ENCODE measurements at regions not wholly inside any gene's neighbourhood (a gene's known extent, or its start where the extent isn't known, plus 50 kb on each side); places are given as distances from the start of the nearest gene placed in this dataset.

GRCh38 chr6:81561731-81562130 lies 190.8 kb downstream of the TENT5A start:
- Histone ChIP-seq H3K9me3 (ENCODE audit: control insufficient read depth, insufficient read depth, low read length) (no peaks in the 10 kb centered on the region), H3K27me3 (ENCODE audit: control insufficient read depth, low read length) (no peaks in the 10 kb centered on the region), H3K27ac (ENCODE audit: low read depth, low read length) (no peak overlapping the region), H3K36me3 (ENCODE audit: control insufficient read depth, low read length) (no peaks in the 10 kb centered on the region), H3K4me2 (ENCODE audit: low read length) (no peak overlapping the region), H3K4me3 (ENCODE audit: low read length) (no peak overlapping the region), H4K20me1 (ENCODE audit: control insufficient read depth, insufficient read depth, low read depth, low read length) (no peaks in the 10 kb centered on the region), H3K4me1 (ENCODE audit: control insufficient read depth, low read length) (no peaks in the 10 kb centered on the region), H3K79me2 (ENCODE audit: control insufficient read depth, low read length) (no peaks in the 10 kb centered on the region), H3K9me2 (replicated peaks; ENCODE audit: control insufficient read depth, low read length) (no peaks in the 10 kb centered on the region), H3F3A (ENCODE audit: control insufficient read depth, insufficient read depth) (no peaks in the 10 kb centered on the region)
- no peak for TF ChIP-seq CTCF (IDR thresholded peaks at IDR 0.05; ENCODE audit: low read depth, low read length, poor library complexity, severe bottlenecking)
- no peak for TF ChIP-seq EZH2phosphoT487 (IDR thresholded peaks at IDR 0.05; ENCODE audit: borderline replicate concordance, low read length)

GRCh38 chr6:81561071-81561564 lies 191.4 kb downstream of the TENT5A start:
- no peak overlapping the region for H3K4me2 ChIP-seq (ENCODE audit: low read length)
- no peaks in the 10 kb centered on the region for H3K4me1 ChIP-seq (ENCODE audit: control insufficient read depth, low read length)
- H3K27ac ChIP-seq (ENCODE audit: low read depth, low read length) = no peak overlapping the region

DNA sequence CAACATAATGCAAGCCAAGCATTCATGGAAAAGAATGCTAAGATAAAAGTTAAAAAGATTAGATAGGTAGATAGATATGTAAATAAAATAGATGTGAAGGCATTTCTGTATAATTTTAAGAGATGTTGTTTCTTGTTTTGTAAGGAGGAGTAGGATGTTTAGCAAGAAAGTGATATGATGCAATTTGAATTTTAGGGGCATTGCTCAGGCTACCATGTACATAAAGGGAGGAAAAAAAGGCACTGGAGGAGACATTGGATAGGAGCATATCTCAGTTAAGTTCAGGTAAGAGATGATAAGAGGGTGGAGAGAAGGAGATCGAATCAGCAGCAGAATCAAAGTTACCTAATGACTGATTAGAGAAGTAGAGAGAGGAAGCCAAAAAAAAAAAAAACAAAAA lies 194.7 kb downstream of the TENT5A start:
- Histone ChIP-seq H3K27me3 (ENCODE audit: control insufficient read depth, low read length) (no peaks in the 10 kb centered on the region), H3K4me3 (ENCODE audit: low read length) (no peak overlapping the region), H3K9me3 (ENCODE audit: control insufficient read depth, insufficient read depth, low read length) (no peaks in the 10 kb centered on the region), H3K9me2 (replicated peaks; ENCODE audit: control insufficient read depth, low read length) (no peaks in the 10 kb centered on the region), H4K20me1 (ENCODE audit: control insufficient read depth, insufficient read depth, low read depth, low read length) (no peaks in the 10 kb centered on the region), H3F3A (ENCODE audit: control insufficient read depth, insufficient read depth) (no peaks in the 10 kb centered on the region), H3K79me2 (ENCODE audit: control insufficient read depth, low read length) (no peaks in the 10 kb centered on the region), H3K27ac (ENCODE audit: low read depth, low read length) (no peak overlapping the region), H3K4me1 (ENCODE audit: control insufficient read depth, low read length) (no peaks in the 10 kb centered on the region), H3K36me3 (ENCODE audit: control insufficient read depth, low read length) (no peaks in the 10 kb centered on the region), H3K4me2 (ENCODE audit: low read length) (no peak overlapping the region)
- no peak for TF ChIP-seq EZH2phosphoT487 (IDR thresholded peaks at IDR 0.05; ENCODE audit: borderline replicate concordance, low read length)
- TF ChIP-seq CTCF (IDR thresholded peaks at IDR 0.05; ENCODE audit: low read depth, low read length, poor library complexity, severe bottlenecking) = no peak

More at GRCh38 chr6:81561071-81561564, 191.4 kb downstream of the TENT5A start:
- Histone ChIP-seq H3K79me2 (ENCODE audit: control insufficient read depth, low read length) (no peaks in the 10 kb centered on the region), H3K27me3 (ENCODE audit: control insufficient read depth, low read length) (no peaks in the 10 kb centered on the region), H4K20me1 (ENCODE audit: control insufficient read depth, insufficient read depth, low read depth, low read length) (no peaks in the 10 kb centered on the region), H3K9me3 (ENCODE audit: control insufficient read depth, insufficient read depth, low read length) (no peaks in the 10 kb centered on the region), H3K36me3 (ENCODE audit: control insufficient read depth, low read length) (no peaks in the 10 kb centered on the region), H3K9me2 (replicated peaks; ENCODE audit: control insufficient read depth, low read length) (no peaks in the 10 kb centered on the region), H3K4me3 (ENCODE audit: low read length) (no peak overlapping the region), H3F3A (ENCODE audit: control insufficient read depth, insufficient read depth) (no peaks in the 10 kb centered on the region)
- TF ChIP-seq CTCF (IDR thresholded peaks at IDR 0.05; ENCODE audit: low read depth, low read length, poor library complexity, severe bottlenecking) = no peak

DNA sequence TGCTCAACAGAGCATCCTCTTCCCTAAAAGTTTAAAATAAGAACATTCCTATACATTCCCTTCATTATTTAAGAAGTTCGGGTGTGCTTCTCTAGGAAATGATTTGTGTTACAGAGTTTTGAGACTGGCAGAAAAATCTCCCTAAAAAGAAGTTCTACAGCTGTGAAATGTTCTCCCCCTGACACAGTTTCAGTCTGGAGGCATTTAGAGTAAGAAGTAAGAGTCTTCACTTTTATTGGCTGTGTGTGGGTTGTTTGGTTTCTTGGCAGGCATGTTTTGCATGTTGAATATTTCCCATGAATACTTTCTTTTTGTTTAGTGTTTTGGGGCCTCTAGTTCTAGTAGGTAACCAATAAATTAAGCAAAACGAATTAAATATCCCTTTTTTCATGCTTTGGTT lies 195.9 kb downstream of the TENT5A start:
- Histone ChIP-seq H3K27me3 (ENCODE audit: control insufficient read depth, low read length) (no peaks in the 10 kb centered on the region), H3K9me2 (replicated peaks; ENCODE audit: control insufficient read depth, low read length) (no peaks in the 10 kb centered on the region), H3F3A (ENCODE audit: control insufficient read depth, insufficient read depth) (no peaks in the 10 kb centered on the region), H3K4me2 (ENCODE audit: low read length) (no peak overlapping the region), H3K9me3 (ENCODE audit: control insufficient read depth, insufficient read depth, low read length) (no peaks in the 10 kb centered on the region), H3K36me3 (ENCODE audit: control insufficient read depth, low read length) (no peaks in the 10 kb centered on the region), H3K79me2 (ENCODE audit: control insufficient read depth, low read length) (no peaks in the 10 kb centered on the region), H3K27ac (ENCODE audit: low read depth, low read length) (no peak overlapping the region), H3K4me3 (ENCODE audit: low read length) (no peak overlapping the region), H4K20me1 (ENCODE audit: control insufficient read depth, insufficient read depth, low read depth, low read length) (no peaks in the 10 kb centered on the region), H3K4me1 (ENCODE audit: control insufficient read depth, low read length) (no peaks in the 10 kb centered on the region)
- no peak for TF ChIP-seq CTCF (IDR thresholded peaks at IDR 0.05; ENCODE audit: low read depth, low read length, poor library complexity, severe bottlenecking)
- no peak for TF ChIP-seq EZH2phosphoT487 (IDR thresholded peaks at IDR 0.05; ENCODE audit: borderline replicate concordance, low read length)

All from DOHH2 (cell line).